ENCODE measurements at regions not wholly inside any gene's neighbourhood (a gene's known extent, or its start where the extent isn't known, plus 50 kb on each side); places are given as distances from the start of the nearest gene placed in this dataset.
A peak's percentile ranks its signal among the peaks of the same experiment; 100 is the strongest.

DNA sequence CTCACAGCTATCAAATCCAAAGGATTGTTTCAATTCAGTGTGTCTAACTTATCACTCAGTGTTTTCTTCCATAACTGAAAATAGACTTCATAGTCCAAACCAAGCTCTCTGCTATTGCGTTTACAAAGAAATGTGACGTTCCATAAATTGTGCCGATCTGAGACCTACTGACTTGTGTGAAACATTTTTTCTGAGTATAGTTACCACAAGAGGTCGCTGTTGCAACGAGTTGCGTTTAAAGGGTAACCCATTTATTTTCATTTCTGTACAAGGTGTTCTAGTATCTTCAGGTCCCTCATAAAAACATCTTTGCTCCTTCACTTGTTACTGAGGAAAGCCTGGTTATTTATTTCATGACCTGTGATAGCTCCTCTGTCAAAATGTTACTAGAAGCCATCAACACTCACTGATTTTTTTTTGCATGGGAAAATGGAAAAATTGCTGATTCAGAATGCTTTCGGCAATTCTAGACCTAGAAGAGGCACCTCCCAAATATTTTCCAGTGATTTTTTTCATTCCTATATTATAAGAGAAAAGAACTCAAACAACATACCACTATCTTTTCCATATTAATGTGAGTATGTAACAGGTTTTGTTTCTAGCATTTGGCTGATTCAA, 60.9 kb upstream of the OR4E1 start:
- peak; percentile 2 to 69 for DNase-seq (ENCODE audit: low read depth in 1 of 2, low spot score in 1 of 2)

GRCh38 chr14:21729703-21730233, 56.1 kb upstream of the OR4E1 start:
- no peak for DNase-seq (ENCODE audit: low read depth in 1 of 2, low spot score in 1 of 2)
- ChIA-PET CTCF (no interaction called here), POLR2A (no interaction called here)
- H3K4me2 ChIP-seq, result no peak overlapping the region
- WGBS (ENCODE audit: missing lambda C conversion rate), result 7% methylated on average over 5 of the region's 5 CpGs
- no peaks in the 10 kb centered on the region for H3K9me3 ChIP-seq
- ATAC-seq, result no peak
- FAIRE-seq, result no peak
- no peaks in the 10 kb centered on the region for H3K4me1 ChIP-seq
- no peak for TF ChIP-seq TFCP2L1 (CRISPR knock-in tag; IDR thresholded peaks at IDR 0.05)
- TF ChIP-seq MAFK (IDR thresholded peaks at IDR 0.05; ENCODE audit: partially characterized antibody), result no peak
- no peak for TF ChIP-seq RAD21 (conservative IDR thresholded peaks at IDR 0.05 in 1 of 2, IDR thresholded peaks at IDR 0.05 in 1 of 2)
- no peak for TF ChIP-seq ZFP36 (IDR thresholded peaks at IDR 0.05; ENCODE audit: borderline replicate concordance, partially characterized antibody)
- no peak for TF ChIP-seq KDM5A (IDR thresholded peaks at IDR 0.05)
- no peak for TF ChIP-seq CTCF (IDR thresholded peaks at IDR 0.05)
- TF ChIP-seq, protein P1, sequence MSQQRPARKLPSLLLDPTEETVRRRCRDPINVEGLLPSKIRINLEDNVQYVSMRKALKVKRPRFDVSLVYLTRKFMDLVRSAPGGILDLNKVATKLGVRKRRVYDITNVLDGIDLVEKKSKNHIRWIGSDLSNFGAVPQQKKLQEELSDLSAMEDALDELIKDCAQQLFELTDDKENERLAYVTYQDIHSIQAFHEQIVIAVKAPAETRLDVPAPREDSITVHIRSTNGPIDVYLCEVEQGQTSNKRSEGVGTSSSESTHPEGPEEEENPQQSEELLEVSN (IDR thresholded peaks at IDR 0.05; ENCODE audit: borderline replicate concordance, low read depth), result no peak
- TF ChIP-seq EHMT2 (IDR thresholded peaks at IDR 0.05; ENCODE audit: low read depth), result no peak
- no peak for TF ChIP-seq MAX (IDR thresholded peaks at IDR 0.05)
- TF ChIP-seq CBX2 (IDR thresholded peaks at IDR 0.05; ENCODE audit: borderline replicate concordance, low read depth), result no peak
- no peak for TF ChIP-seq NR3C1 (IDR thresholded peaks at IDR 0.05)
- no peak for TF ChIP-seq USF2 (IDR thresholded peaks at IDR 0.05)
- no peak for TF ChIP-seq RNF2 (IDR thresholded peaks at IDR 0.05; ENCODE audit: borderline replicate concordance, low read depth)
- no peak for TF ChIP-seq TP53 (CRISPR knock-in tag; IDR thresholded peaks at IDR 0.05)
- no peak overlapping the region for H3K27ac ChIP-seq
- H3K4me3 ChIP-seq, result no peak overlapping the region

More for the DNA sequence above, 60.9 kb upstream of the OR4E1 start:
- H3K27ac ChIP-seq, result no peak overlapping the region
- ChIA-PET CTCF (interaction anchor here (0.6 to 1.8 kb wide), 16 partner anchors 8 to 184 kb away, joined by 3 to 7 read pairs (median 5); no protein-coding TSS in a partner anchor), POLR2A (no interaction called here)
- no peaks in the 10 kb centered on the region for H3K4me1 ChIP-seq
- FAIRE-seq (peak; percentile 92), ATAC-seq (peak in 1 of 2 experiments; percentile 64; a peak in 3 of 6 replicates)
- H3K9me3 ChIP-seq, result no peaks in the 10 kb centered on the region
- H3K4me2 ChIP-seq, result no peak overlapping the region; the same call in 2 of the 3 replicates
- TF ChIP-seq EHMT2 (IDR thresholded peaks at IDR 0.05; ENCODE audit: low read depth) (no peak), EP300 (IDR thresholded peaks at IDR 0.05) (no peak), POLR2A (IDR thresholded peaks at IDR 0.05; ENCODE audit: low read length) (no peak), ESRRA (IDR thresholded peaks at IDR 0.05; ENCODE audit: borderline replicate concordance, low read length) (no peak), RAD21 (conservative IDR thresholded peaks at IDR 0.05 in 1 of 2, IDR thresholded peaks at IDR 0.05 in 1 of 2) (peak in 1 of 2 experiments; percentile 39; a peak in 2 of 5 replicates), EHF (CRISPR knock-in tag; IDR thresholded peaks at IDR 0.05) (no peak), NR3C1 (IDR thresholded peaks at IDR 0.05) (no peak), HOXA7 (CRISPR knock-in tag; IDR thresholded peaks at IDR 0.05) (no peak), CHD2 (IDR thresholded peaks at IDR 0.05; ENCODE audit: low read length, partially characterized antibody) (no peak), FOXS1 (CRISPR knock-in tag; IDR thresholded peaks at IDR 0.05) (no peak), MAFK (IDR thresholded peaks at IDR 0.05; ENCODE audit: partially characterized antibody) (peak; percentile 72), CBX8 (IDR thresholded peaks at IDR 0.05) (no peak), CBX2 (IDR thresholded peaks at IDR 0.05; ENCODE audit: borderline replicate concordance, low read depth) (no peak), NPAS2 (CRISPR knock-in tag; IDR thresholded peaks at IDR 0.05; ENCODE audit: borderline replicate concordance) (no peak), ZNF302 (CRISPR knock-in tag; IDR thresholded peaks at IDR 0.05) (no peak), CTCF (IDR thresholded peaks at IDR 0.05) (peak; percentile 57), KDM1A (IDR thresholded peaks at IDR 0.05; ENCODE audit: low read depth) (no peak), ZSCAN20 (CRISPR knock-in tag; IDR thresholded peaks at IDR 0.05) (no peak), NFE2L2 (conservative IDR thresholded peaks at IDR 0.05; ENCODE audit: low read length) (no peak), ZC3H11A (IDR thresholded peaks at IDR 0.05) (no peak)
- TF ChIP-seq, protein P1 (IDR thresholded peaks at IDR 0.05; ENCODE audit: borderline replicate concordance, low read depth), result no peak
- TF ChIP-seq, protein P2, sequence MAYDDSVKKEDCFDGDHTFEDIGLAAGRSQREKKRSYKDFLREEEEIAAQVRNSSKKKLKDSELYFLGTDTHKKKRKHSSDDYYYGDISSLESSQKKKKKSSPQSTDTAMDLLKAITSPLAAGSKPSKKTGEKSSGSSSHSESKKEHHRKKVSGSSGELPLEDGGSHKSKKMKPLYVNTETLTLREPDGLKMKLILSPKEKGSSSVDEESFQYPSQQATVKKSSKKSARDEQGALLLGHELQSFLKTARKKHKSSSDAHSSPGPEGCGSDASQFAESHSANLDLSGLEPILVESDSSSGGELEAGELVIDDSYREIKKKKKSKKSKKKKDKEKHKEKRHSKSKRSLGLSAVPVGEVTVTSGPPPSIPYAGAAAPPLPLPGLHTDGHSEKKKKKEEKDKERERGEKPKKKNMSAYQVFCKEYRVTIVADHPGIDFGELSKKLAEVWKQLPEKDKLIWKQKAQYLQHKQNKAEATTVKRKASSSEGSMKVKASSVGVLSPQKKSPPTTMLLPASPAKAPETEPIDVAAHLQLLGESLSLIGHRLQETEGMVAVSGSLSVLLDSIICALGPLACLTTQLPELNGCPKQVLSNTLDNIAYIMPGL (CRISPR knock-in tag; IDR thresholded peaks at IDR 0.05; ENCODE audit: borderline replicate concordance), result no peak
- 3% methylated on average over 7 of the region's 7 CpGs for WGBS (ENCODE audit: missing lambda C conversion rate)
- no peak overlapping the region for H3K4me3 ChIP-seq
